Mononuclear cell (primary cell): ENCODE measurements at regions not wholly inside any gene's neighbourhood (a gene's known extent, or its start where the extent isn't known, plus 50 kb on each side); places are given as distances from the start of the nearest gene placed in this dataset.

Experiments
- H3K27me3 ChIP-seq: 2 replicates; pipeline ENCODE4 v1.6.0; 2011; ENCODE audit warnings: low read length, control low read depth; ENCODE audit not compliant: insufficient read depth
- H3K4me1 ChIP-seq: 2 replicates; pipeline ENCODE4 v1.5.1; 2011; ENCODE audit warnings: mild to moderate bottlenecking, low read length, control low read depth; ENCODE audit not compliant: insufficient read depth
- H3K4me3 ChIP-seq: 2 replicates; pipeline ENCODE4 v1.5.1; 2011; ENCODE audit warnings: mild to moderate bottlenecking, low read length, moderate library complexity
- H3K9me3 ChIP-seq: 2 replicates; pipeline ENCODE4 v1.5.1; 2011; ENCODE audit warnings: low read depth, mild to moderate bottlenecking, control low read depth, low read length

GRCh38 chr20:21016751-21017150 is 89.4 kb downstream of the LINC00237 start:
- Histone ChIP-seq H3K27me3 (peaks cover 39% of the 10 kb centered on the region), H3K9me3 (no peaks in the 10 kb centered on the region), H3K4me1 (no peaks in the 10 kb centered on the region)

GRCh38 chr20:21014528-21014927 is 91.6 kb downstream of the LINC00237 start:
- Histone ChIP-seq H3K9me3 (no peaks in the 10 kb centered on the region), H3K4me1 (no peaks in the 10 kb centered on the region), H3K4me3 (no peak overlapping the region), H3K27me3 (peaks cover 17% of the 10 kb centered on the region)

More at GRCh38 chr20:21016751-21017150, 89.4 kb downstream of the LINC00237 start:
- H3K4me3 ChIP-seq = no peak overlapping the region

- H3K9me3 ChIP-seq = no peaks in the 10 kb centered on the region
- H3K27me3 ChIP-seq = no peaks in the 10 kb centered on the region
- H3K4me1 ChIP-seq = no peaks in the 10 kb centered on the region
- no peak overlapping the region for H3K4me3 ChIP-seq
These were observed 97.2 kb downstream of the LINC00237 start for GRCh38 chr20:21008951-21009350.

DNA sequence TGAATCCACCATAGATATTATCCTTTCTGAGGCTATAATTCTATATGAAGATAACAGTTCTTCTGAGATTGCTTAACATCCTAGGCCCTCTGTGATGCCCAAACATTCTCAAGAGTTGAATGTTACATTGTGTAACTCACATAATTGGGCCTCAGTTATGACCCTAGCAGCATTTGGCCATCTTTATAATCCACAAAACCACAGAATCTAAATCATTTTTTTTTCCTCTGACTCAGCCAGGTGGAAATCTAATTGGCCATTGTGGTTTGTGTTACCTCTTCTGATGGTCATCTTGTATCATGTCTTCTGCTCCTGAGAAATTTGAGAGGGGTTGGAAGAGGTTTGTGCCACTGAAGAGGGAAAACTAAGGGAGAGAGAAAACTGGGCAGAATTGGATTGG is 99.5 kb downstream of the LINC00237 start:
- Histone ChIP-seq H3K9me3 (no peaks in the 10 kb centered on the region), H3K4me1 (no peaks in the 10 kb centered on the region), H3K27me3 (no peaks in the 10 kb centered on the region), H3K4me3 (no peak overlapping the region)

DNA sequence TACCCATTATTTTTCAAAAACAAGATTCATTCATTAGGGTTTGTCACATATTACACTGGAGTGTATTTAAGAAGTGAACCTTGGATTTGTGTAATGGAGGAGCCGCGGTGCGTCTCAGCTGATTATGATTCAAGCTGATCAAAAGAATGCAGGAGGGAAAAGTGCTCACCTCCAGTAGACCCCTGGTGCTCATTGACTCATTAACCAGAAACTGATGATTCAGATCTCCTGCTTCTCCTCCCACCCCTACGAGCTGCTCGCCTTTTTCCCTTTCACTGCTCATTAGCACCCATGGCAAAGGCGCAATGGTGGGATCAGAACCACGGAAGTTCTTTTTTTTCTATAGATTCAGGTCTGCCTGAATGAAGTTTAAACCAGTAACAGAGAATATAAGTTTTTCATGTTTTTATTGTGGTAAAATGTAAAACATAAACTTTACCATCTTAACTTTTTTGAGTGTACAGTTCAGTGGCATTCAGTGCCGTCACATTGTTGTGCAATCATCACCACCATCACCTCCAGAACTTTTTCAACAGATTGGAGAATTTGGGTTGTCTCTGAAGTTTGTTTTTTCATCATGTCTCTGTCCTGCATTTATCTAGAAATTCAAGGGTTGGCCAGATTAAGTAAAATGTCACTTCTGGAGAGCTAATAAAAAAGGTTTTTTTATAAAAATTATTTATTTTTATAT is 101.6 kb downstream of the LINC00237 start:
- Histone ChIP-seq H3K4me1 (no peaks in the 10 kb centered on the region), H3K27me3 (no peaks in the 10 kb centered on the region), H3K4me3 (no peak overlapping the region), H3K9me3 (no peaks in the 10 kb centered on the region)

- Histone ChIP-seq H3K9me3 (no peaks in the 10 kb centered on the region), H3K27me3 (no peaks in the 10 kb centered on the region), H3K4me1 (no peaks in the 10 kb centered on the region), H3K4me3 (no peak overlapping the region)
These were observed 102.3 kb downstream of the LINC00237 start for GRCh38 chr20:21003902-21004301.

DNA sequence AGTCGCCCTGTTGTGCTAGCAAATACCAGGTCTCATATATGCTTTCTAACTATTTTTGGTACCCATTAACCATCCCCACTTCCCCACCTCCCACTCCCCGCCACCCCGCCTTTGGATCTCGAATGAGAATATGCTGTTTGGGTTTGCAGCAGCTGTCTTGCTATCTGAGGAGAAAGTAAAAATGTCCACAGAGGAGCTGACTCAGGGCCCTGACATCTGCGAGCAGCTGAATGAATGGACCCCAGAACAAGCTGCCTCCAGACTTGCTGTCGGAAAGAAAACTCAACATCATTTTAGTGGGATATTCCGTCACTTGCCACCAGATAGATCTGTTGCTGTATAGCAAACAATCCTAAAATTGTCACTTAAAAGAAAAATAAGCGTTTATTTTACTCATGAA is 103.7 kb downstream of the LINC00237 start:
- Histone ChIP-seq H3K4me1 (no peaks in the 10 kb centered on the region), H3K4me3 (no peak overlapping the region), H3K9me3 (no peaks in the 10 kb centered on the region), H3K27me3 (no peaks in the 10 kb centered on the region)

DNA sequence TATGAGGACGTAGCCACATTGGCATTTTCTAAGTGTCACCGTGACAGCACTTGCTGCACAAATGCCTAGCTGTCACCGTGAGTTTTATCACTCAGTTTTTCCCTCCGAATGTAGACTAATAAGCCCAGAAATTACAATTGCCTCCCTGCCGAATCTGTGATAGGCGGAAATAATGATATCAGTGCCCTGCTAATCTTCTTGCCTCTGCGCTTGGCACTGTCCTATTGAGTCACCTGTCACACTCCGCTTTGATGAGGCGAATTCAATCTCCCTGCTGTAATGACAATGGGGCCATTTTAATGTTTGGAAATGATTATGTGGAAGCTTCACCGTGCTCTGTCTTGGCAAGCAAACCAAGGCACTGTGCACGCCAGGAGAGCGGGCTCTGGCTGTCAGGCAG is 112.8 kb downstream of the LINC00237 start:
- Histone ChIP-seq H3K4me3 (no peak overlapping the region), H3K4me1 (no peaks in the 10 kb centered on the region)

DNA sequence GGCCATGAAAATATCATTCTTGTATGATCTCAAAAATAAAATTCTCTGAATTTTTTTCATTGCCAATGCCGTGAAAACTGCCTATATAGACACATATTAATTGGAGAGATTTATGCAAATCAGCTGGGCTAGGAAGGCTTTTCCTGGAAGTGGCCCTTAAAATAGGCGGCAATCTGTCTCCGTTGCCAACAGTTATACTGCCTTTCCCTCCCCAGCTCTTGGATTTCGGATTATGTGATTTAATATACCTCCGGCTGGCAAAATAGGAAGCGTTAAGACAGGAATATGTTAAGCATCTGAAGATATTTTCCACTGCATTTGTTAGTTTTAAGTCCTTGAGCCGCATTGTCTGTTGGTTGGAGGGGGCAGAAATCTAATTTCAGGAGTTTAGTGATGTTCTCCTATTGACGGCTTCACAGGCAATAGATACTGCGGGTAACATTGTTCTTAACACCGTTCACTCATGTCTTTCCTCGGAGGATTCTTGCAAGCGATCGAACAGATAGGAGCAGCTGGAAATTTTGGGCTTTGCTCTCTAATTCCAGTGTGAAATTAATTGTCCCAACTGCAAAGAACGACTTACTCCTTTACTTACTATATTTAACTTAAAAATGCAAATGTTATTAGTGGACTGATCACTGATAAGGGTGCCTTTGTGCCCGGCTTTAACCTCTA is 113.3 kb downstream of the LINC00237 start:
- no peaks in the 10 kb centered on the region for H3K4me1 ChIP-seq
- no peak overlapping the region for H3K4me3 ChIP-seq
- no peaks in the 10 kb centered on the region for H3K9me3 ChIP-seq
- no peaks in the 10 kb centered on the region for H3K27me3 ChIP-seq

More for the DNA sequence above, 112.8 kb downstream of the LINC00237 start:
- no peaks in the 10 kb centered on the region for H3K27me3 ChIP-seq
- H3K9me3 ChIP-seq = no peaks in the 10 kb centered on the region

GRCh38 chr20:20992277-20992676 is 113.9 kb downstream of the LINC00237 start:
- no peaks in the 10 kb centered on the region for H3K27me3 ChIP-seq
- H3K4me1 ChIP-seq = no peaks in the 10 kb centered on the region
- H3K9me3 ChIP-seq = no peaks in the 10 kb centered on the region
- no peak overlapping the region for H3K4me3 ChIP-seq

GRCh38 chr20:20989081-20989480 is 117.1 kb downstream of the LINC00237 start:
- no peaks in the 10 kb centered on the region for H3K27me3 ChIP-seq
- H3K9me3 ChIP-seq = no peaks in the 10 kb centered on the region
- no peaks in the 10 kb centered on the region for H3K4me1 ChIP-seq
- H3K4me3 ChIP-seq = no peak overlapping the region

DNA sequence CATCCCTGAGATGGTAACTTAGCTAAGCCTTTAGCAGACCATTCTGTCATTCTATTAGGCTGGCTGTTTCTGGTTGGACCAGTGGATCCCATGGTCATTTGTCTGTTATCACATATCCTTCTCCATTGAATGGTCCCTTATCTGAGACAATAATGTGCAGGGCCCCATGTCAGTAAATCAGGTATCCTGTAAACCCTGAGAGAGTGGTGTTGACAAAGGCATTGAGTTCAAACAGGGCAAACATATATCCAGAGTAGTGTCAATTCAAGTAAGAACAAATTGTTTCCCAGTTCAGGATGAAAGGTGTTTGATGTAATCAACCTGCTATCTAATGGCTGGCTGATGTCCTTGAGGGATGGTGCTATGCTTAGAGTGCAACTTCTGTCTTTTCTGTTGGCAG is 126.2 kb downstream of the LINC00237 start:
- H3K9me3 ChIP-seq = no peaks in the 10 kb centered on the region
- no peaks in the 10 kb centered on the region for H3K27me3 ChIP-seq
- no peak overlapping the region for H3K4me3 ChIP-seq
- no peaks in the 10 kb centered on the region for H3K4me1 ChIP-seq

GRCh38 chr20:20977786-20978185 is 128.4 kb downstream of the LINC00237 start:
- Histone ChIP-seq H3K4me3 (no peak overlapping the region), H3K4me1 (no peaks in the 10 kb centered on the region), H3K27me3 (no peaks in the 10 kb centered on the region), H3K9me3 (no peaks in the 10 kb centered on the region)

DNA sequence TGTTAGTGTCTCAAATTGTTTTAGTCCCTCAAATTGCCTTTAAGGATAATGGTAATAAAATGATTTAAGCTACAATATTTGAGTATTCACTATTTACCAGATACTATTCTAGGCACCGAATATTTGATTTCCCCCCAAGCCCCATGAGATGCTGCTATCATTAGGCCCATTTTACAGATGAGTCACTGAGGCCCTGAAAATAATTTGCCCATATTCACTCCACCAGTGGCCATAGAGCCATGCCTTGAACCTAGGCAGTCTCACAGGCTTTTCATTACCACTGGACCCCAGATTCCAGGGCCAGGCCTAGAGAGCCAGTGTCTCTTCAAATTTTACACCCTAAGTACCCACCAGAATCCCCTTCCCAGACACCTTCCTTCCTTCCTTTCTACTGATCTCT is 133.7 kb downstream of the LINC00237 start:
- Histone ChIP-seq H3K9me3 (no peaks in the 10 kb centered on the region), H3K4me1 (no peaks in the 10 kb centered on the region), H3K27me3 (no peaks in the 10 kb centered on the region), H3K4me3 (no peak overlapping the region)

- no peaks in the 10 kb centered on the region for H3K9me3 ChIP-seq
- H3K4me1 ChIP-seq = no peaks in the 10 kb centered on the region
- no peak overlapping the region for H3K4me3 ChIP-seq
- no peaks in the 10 kb centered on the region for H3K27me3 ChIP-seq
These were observed 134.3 kb downstream of the LINC00237 start for GRCh38 chr20:20971810-20972209.

- no peaks in the 10 kb centered on the region for H3K9me3 ChIP-seq
- H3K27me3 ChIP-seq = no peaks in the 10 kb centered on the region
- no peaks in the 10 kb centered on the region for H3K4me1 ChIP-seq
- H3K4me3 ChIP-seq = no peak overlapping the region
These were observed 135.3 kb downstream of the LINC00237 start for GRCh38 chr20:20970841-20971240.
